ENCODE measurements at regions not wholly inside any gene's neighbourhood (a gene's known extent, or its start where the extent isn't known, plus 50 kb on each side); places are given as distances from the start of the nearest gene placed in this dataset.
A peak's percentile ranks its signal among the peaks of the same experiment; 100 is the strongest.

GRCh38 chr2:71882949-71883472 lies 264.7 kb downstream of the CYP26B1 start (continued):
- TF ChIP-seq JUND (IDR thresholded peaks at IDR 0.05; ENCODE audit: borderline replicate concordance, low read depth, low read length) (peak; percentile 90), JUND (tag; IDR thresholded peaks at IDR 0.05; ENCODE audit: borderline replicate concordance, low read depth, low read length) (peak; percentile 82; the same call in 2 of the 3 replicates), ZNF384 (IDR thresholded peaks at IDR 0.05; ENCODE audit: low read depth, low read length) (no peak), FOXP4 (CRISPR knock-in tag; IDR thresholded peaks at IDR 0.05; ENCODE audit: borderline replicate concordance) (no peak), HNRNPL (IDR thresholded peaks at IDR 0.05; ENCODE audit: low read depth, low read length) (peak; percentile 73; the same call in 1 of the 2 replicates), ZKSCAN3 (CRISPR knock-in tag; IDR thresholded peaks at IDR 0.05) (no peak), ETS1 (conservative IDR thresholded peaks at IDR 0.05; ENCODE audit: control insufficient read depth, low read depth, low read length) (peak; percentile 95), MXD1 (CRISPR knock-in tag; IDR thresholded peaks at IDR 0.05; ENCODE audit: borderline replicate concordance, poor library complexity, severe bottlenecking) (no peak), FOXJ2 (tag; IDR thresholded peaks at IDR 0.05) (peak; percentile 98), ELF2 (CRISPR knock-in tag; IDR thresholded peaks at IDR 0.05) (no peak), HOMEZ (CRISPR knock-in tag; IDR thresholded peaks at IDR 0.05) (no peak), MYBL2 (IDR thresholded peaks at IDR 0.05; ENCODE audit: low read depth) (no peak), MYBL2 (CRISPR knock-in tag; IDR thresholded peaks at IDR 0.05; ENCODE audit: borderline replicate concordance) (no peak), ZZZ3 (IDR thresholded peaks at IDR 0.05) (no peak), MEIS2 (IDR thresholded peaks at IDR 0.05; ENCODE audit: partially characterized antibody) (peak; percentile 61), MCM5 (IDR thresholded peaks at IDR 0.05; ENCODE audit: low read depth) (no peak), FOXP1 (CRISPR knock-in tag; IDR thresholded peaks at IDR 0.05) (peak; percentile 86; the same call in 1 of the 2 replicates), PHF8 (IDR thresholded peaks at IDR 0.05; ENCODE audit: borderline replicate concordance, low read length) (no peak), TSC22D4 (tag; IDR thresholded peaks at IDR 0.05) (no peak), NFATC3 (IDR thresholded peaks at IDR 0.05) (peak; percentile 88), SMAD3 (CRISPR knock-in tag; conservative IDR thresholded peaks at IDR 0.05) (peak; percentile 79), TFAP4 (CRISPR knock-in tag; IDR thresholded peaks at IDR 0.05; ENCODE audit: borderline replicate concordance) (peak; percentile 99), ARNT (IDR thresholded peaks at IDR 0.05) (peak; percentile 93), HEY1 (CRISPR knock-in tag; IDR thresholded peaks at IDR 0.05; ENCODE audit: borderline replicate concordance) (no peak)

All from K562 (cell line).